Muscle of leg (tissue), 3 donors: ENCODE measurements at regions not wholly inside any gene's neighbourhood (a gene's known extent, or its start where the extent isn't known, plus 50 kb on each side); places are given as distances from the start of the nearest gene placed in this dataset.

Experiments
- DNase-seq: peaks from one replicate; pipeline ENCODE4 v3.0.0; 2013
- H3K27ac ChIP-seq: one replicate; pipeline ENCODE4 v1.5.1; 2013; ENCODE audit warnings: mild to moderate bottlenecking, low read length, control low read depth
- H3K27me3 ChIP-seq: one replicate; pipeline ENCODE4 v1.6.1; 2013; ENCODE audit warnings: low read length; ENCODE audit not compliant: control insufficient read depth, insufficient read depth
- H3K36me3 ChIP-seq: one replicate; pipeline ENCODE4 v1.6.1; 2013; ENCODE audit warnings: low read length; ENCODE audit not compliant: control insufficient read depth, insufficient read depth
- H3K4me1 ChIP-seq: one replicate; pipeline ENCODE4 v1.6.1; 2013; ENCODE audit warnings: low read length; ENCODE audit not compliant: control insufficient read depth, insufficient read depth
- H3K4me3 ChIP-seq: one replicate; pipeline ENCODE4 v1.5.1; 2013; ENCODE audit warnings: low read length, control low read depth
- H3K9me3 ChIP-seq: replicated peaks from 2 replicates; pipeline ENCODE4 v1.6.1; 2013; ENCODE audit warnings: low read depth, low read length; ENCODE audit not compliant: control insufficient read depth
- WGBS: methylation state at CpG from one replicate; pipeline ENCODE4 v1.1.5; 2013; ENCODE audit warnings: missing lambda C conversion rate; ENCODE audit not compliant: insufficient coverage; 5-methylcytosine and 5-hydroxymethylcytosine counted together

- WGBS: 76% methylated on average over 3 of the region's 4 CpGs
- H3K9me3 ChIP-seq: no peaks in the 10 kb centered on the region
- no peak overlapping the region for H3K27ac ChIP-seq
- no peak overlapping the region for H3K4me3 ChIP-seq
- no peaks in the 10 kb centered on the region for H3K36me3 ChIP-seq
- no peak for DNase-seq
- H3K27me3 ChIP-seq: no peaks in the 10 kb centered on the region
- no peaks in the 10 kb centered on the region for H3K4me1 ChIP-seq
These were observed 498.2 kb upstream of the PIK3C3 start for GRCh38 chr18:41456831-41457230.

GRCh38 chr18:41449612-41450011 is 505.4 kb upstream of the PIK3C3 start:
- H3K27ac ChIP-seq: no peak overlapping the region
- no peak for DNase-seq
- H3K27me3 ChIP-seq: no peaks in the 10 kb centered on the region
- no peak overlapping the region for H3K4me3 ChIP-seq
- no peaks in the 10 kb centered on the region for H3K36me3 ChIP-seq
- no peaks in the 10 kb centered on the region for H3K9me3 ChIP-seq
- H3K4me1 ChIP-seq: no peaks in the 10 kb centered on the region

- Histone ChIP-seq H3K36me3 (no peaks in the 10 kb centered on the region), H3K4me1 (no peaks in the 10 kb centered on the region), H3K27me3 (no peaks in the 10 kb centered on the region), H3K9me3 (no peaks in the 10 kb centered on the region), H3K4me3 (no peak overlapping the region), H3K27ac (no peak overlapping the region)
- 90% methylated on average over 2 of the region's 2 CpGs for WGBS
- no peak for DNase-seq
These were observed 510.1 kb upstream of the PIK3C3 start for GRCh38 chr18:41444943-41445342.

DNA sequence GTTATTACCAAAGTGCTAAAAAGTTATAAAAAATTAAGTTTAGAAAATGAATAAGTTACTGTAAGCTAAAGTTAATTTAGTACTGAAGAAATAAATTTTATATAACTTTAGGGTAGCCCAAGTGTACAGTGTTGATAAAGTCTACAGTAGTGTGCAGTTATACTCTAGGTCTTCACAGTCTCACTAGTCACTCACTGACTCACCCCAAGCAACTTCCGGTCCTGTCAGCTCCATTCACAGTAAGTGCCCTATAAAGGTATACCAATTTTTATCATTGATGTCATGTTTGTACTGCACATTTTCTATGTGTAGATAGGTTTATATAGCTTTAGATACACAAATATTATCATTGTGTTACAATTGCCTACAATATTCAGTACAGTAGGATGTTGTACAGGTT is 518.3 kb upstream of the PIK3C3 start:
- no peaks in the 10 kb centered on the region for H3K36me3 ChIP-seq
- no peaks in the 10 kb centered on the region for H3K4me1 ChIP-seq
- H3K4me3 ChIP-seq: no peak overlapping the region
- no peak overlapping the region for H3K27ac ChIP-seq
- DNase-seq: no peak
- WGBS: no CpG with 5 or more reads among the region's 1 CpG
- no peaks in the 10 kb centered on the region for H3K27me3 ChIP-seq
- no peaks in the 10 kb centered on the region for H3K9me3 ChIP-seq

GRCh38 chr18:41418598-41418997 is 536.4 kb upstream of the PIK3C3 start:
- no peak overlapping the region for H3K4me3 ChIP-seq
- H3K4me1 ChIP-seq: no peaks in the 10 kb centered on the region
- no peaks in the 10 kb centered on the region for H3K27me3 ChIP-seq
- no peak for DNase-seq
- H3K27ac ChIP-seq: no peak overlapping the region
- no peaks in the 10 kb centered on the region for H3K36me3 ChIP-seq
- no peaks in the 10 kb centered on the region for H3K9me3 ChIP-seq
- no CpG with 5 or more reads among the region's 3 CpGs for WGBS

DNA sequence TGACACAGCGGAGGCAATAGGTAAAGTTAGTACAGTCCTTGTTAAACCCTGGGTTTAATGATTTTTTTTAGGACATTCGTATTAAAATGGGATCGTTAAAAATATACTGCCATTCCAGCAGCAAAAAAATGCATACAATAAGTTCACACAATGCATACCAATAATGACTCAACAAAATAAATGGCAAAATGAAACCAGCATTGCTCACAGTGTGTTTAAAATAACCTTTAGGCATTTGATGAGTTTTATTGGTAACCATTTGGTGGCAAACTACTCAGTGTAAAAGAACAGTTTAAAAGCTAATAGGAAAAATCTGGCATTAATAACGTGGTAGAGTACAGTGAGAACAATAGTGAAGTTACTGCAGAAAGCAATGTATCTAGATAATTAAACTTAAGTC is 539.0 kb upstream of the PIK3C3 start:
- DNase-seq: no peak
- Histone ChIP-seq H3K4me1 (no peaks in the 10 kb centered on the region), H3K9me3 (no peaks in the 10 kb centered on the region), H3K27me3 (no peaks in the 10 kb centered on the region), H3K4me3 (no peak overlapping the region), H3K36me3 (no peaks in the 10 kb centered on the region), H3K27ac (no peak overlapping the region)
- WGBS: no CpG with 5 or more reads among the region's 4 CpGs

DNA sequence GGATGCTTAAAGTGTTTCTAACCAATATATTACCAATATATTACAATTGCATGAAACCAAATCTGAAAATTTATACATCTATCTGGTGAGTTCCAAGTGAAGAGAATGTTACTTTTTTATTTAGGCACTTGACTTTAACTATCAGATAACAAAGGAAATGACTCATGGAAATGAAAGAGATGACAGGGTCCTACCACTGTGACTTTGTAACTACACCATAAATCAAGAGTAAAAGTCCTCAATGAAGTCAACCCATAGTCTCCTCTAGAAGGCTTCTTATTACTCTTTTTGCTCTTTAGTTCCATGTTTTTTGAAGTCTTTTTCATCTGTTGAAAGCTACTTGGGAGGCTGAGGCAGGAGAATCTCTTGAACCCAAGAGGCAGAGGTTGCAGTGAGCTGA is 545.0 kb upstream of the PIK3C3 start:
- no peaks in the 10 kb centered on the region for H3K36me3 ChIP-seq
- H3K27me3 ChIP-seq: no peaks in the 10 kb centered on the region
- H3K4me1 ChIP-seq: no peaks in the 10 kb centered on the region
- no peak for DNase-seq
- H3K9me3 ChIP-seq: no peaks in the 10 kb centered on the region
- no peak overlapping the region for H3K4me3 ChIP-seq
- no peak overlapping the region for H3K27ac ChIP-seq

DNA sequence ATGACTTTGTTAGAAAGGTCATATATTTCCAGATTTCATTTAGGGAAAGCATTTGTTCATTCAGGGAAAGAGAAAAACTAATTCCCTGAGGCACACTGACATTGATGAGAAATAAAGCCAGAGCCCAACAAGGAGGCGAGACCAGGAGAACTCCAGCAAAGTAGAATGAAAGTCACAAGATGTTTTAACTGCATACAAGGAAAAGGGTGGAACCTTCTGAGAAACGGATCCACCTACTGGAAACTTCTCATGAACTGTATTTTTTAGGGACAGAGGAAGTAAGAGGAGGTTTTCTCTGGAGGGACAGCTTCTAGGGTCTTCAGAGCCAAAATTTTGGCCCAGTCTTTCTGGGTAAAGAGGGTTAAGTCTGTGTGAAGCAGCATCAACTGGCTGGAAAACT is 548.2 kb upstream of the PIK3C3 start:
- Histone ChIP-seq H3K27ac (no peak overlapping the region), H3K9me3 (no peaks in the 10 kb centered on the region), H3K4me3 (no peak overlapping the region), H3K4me1 (no peaks in the 10 kb centered on the region), H3K27me3 (no peaks in the 10 kb centered on the region), H3K36me3 (no peaks in the 10 kb centered on the region)
- no peak for DNase-seq
- WGBS: 50% methylated on average over 2 of the region's 2 CpGs

- Histone ChIP-seq H3K27me3 (no peaks in the 10 kb centered on the region), H3K9me3 (no peaks in the 10 kb centered on the region), H3K4me1 (no peaks in the 10 kb centered on the region), H3K36me3 (no peaks in the 10 kb centered on the region), H3K4me3 (no peak overlapping the region), H3K27ac (no peak overlapping the region)
- WGBS: no CpG with 5 or more reads among the region's 2 CpGs
- no peak for DNase-seq
These were observed 558.2 kb upstream of the PIK3C3 start for GRCh38 chr18:41396861-41397260.

DNA sequence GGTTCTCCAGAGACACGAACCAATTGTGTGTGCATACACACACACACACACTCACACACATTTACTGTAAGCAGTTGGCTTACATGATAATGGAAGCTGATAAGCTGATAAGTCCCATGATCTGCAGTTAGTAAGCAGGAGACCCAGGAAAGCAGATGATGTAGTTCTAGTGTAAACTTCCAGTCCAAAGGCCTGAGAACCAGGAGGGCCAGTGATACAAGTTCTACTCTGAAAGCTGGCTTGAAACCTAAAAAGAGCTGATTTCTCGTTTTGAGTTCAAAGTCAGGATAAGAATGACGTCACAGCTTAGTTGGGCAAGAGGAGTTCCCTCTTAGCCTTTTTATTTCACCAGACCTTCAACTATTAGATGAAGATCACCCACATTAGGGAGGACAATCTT is 558.8 kb upstream of the PIK3C3 start:
- H3K27ac ChIP-seq: no peak overlapping the region
- DNase-seq: no peak
- WGBS: no CpG with 5 or more reads among the region's 3 CpGs
- H3K4me1 ChIP-seq: no peaks in the 10 kb centered on the region
- no peaks in the 10 kb centered on the region for H3K9me3 ChIP-seq
- no peak overlapping the region for H3K4me3 ChIP-seq
- no peaks in the 10 kb centered on the region for H3K27me3 ChIP-seq
- no peaks in the 10 kb centered on the region for H3K36me3 ChIP-seq

DNA sequence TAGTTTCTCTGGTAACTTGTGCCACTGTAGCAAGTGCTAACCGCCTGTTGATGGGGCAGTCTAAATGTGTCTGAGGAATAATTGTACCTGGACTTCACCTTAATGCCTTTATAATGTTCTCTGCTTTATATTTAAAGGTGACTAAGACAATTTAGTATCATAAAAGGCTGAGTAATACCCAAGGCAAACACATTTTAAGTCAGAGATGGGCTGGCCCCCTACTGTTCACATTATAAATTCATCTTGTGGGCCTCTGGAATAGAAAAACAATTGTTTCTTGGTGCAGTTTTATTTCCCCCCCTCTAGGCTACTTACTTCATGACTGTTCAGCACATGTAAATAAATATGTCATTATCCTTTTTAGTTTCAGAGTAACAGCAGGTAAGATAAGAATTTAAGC is 559.3 kb upstream of the PIK3C3 start:
- no peaks in the 10 kb centered on the region for H3K9me3 ChIP-seq
- H3K4me3 ChIP-seq: no peak overlapping the region
- H3K27me3 ChIP-seq: no peaks in the 10 kb centered on the region
- no peaks in the 10 kb centered on the region for H3K4me1 ChIP-seq
- no peak overlapping the region for H3K27ac ChIP-seq
- no CpG with 5 or more reads among the region's 1 CpG for WGBS
- H3K36me3 ChIP-seq: no peaks in the 10 kb centered on the region
- DNase-seq: no peak
